Mucosa of rectum (tissue), 2 donors: ENCODE measurements at regions not wholly inside any gene's neighbourhood (a gene's known extent, or its start where the extent isn't known, plus 50 kb on each side); places are given as distances from the start of the nearest gene placed in this dataset.

Source experiments
- H3K27ac ChIP-seq, 2 donors: one replicate each; pipeline ENCODE4 v1.7.0; 2013; ENCODE audit warnings: inconsistent platforms in 2 of 2, low read depth in 2 of 2, low read length in 2 of 2
- H3K27me3 ChIP-seq, 2 donors: one replicate each; pipeline ENCODE4 v1.7.0; 2013; ENCODE audit warnings: low read length in 2 of 2; ENCODE audit not compliant: control insufficient read depth in 2 of 2, insufficient read depth in 2 of 2
- H3K36me3 ChIP-seq, 2 donors: one replicate each; pipeline ENCODE4 v1.7.0; 2013; ENCODE audit warnings: low read length in 2 of 2; ENCODE audit not compliant: control insufficient read depth in 2 of 2, insufficient read depth in 2 of 2
- H3K4me1 ChIP-seq, 2 donors: one replicate each; pipeline ENCODE4 v1.7.0; 2013; ENCODE audit warnings: low read length in 2 of 2, mild to moderate bottlenecking in 1 of 2; ENCODE audit not compliant: control insufficient read depth in 2 of 2, insufficient read depth in 2 of 2
- H3K4me3 ChIP-seq, 2 donors: one replicate each; pipeline ENCODE4 v1.7.0; 2013; ENCODE audit warnings: low read length in 2 of 2
- H3K9ac ChIP-seq, 2 donors: one replicate each; pipeline ENCODE4 v1.7.0; 2013; ENCODE audit warnings: low read length in 2 of 2, low read depth in 1 of 2, mild to moderate bottlenecking in 1 of 2
- H3K9me3 ChIP-seq, 2 donors: one replicate each; pipeline ENCODE4 v1.7.0; 2013; ENCODE audit warnings: low read length in 2 of 2; ENCODE audit not compliant: control insufficient read depth in 2 of 2
- donor health status: healthy.
- donor health status: Normal muscosa, but diverticular disease.

GRCh38 chr7:67571026-67571545, 574.5 kb downstream of the TYW1 start:
- no peak overlapping the region for H3K27ac ChIP-seq
- no peaks in the 10 kb centered on the region for H3K36me3 ChIP-seq
- H3K4me3 ChIP-seq = no peak overlapping the region
- peaks cover 0 to 3% of the 10 kb centered on the region in 2 donors for H3K9me3 ChIP-seq
- no peak overlapping the region for H3K9ac ChIP-seq
- no peaks in the 10 kb centered on the region for H3K27me3 ChIP-seq
- H3K4me1 ChIP-seq = no peaks in the 10 kb centered on the region

- Histone ChIP-seq H3K4me3 (no peak overlapping the region), H3K27ac (no peak overlapping the region), H3K27me3 (no peaks in the 10 kb centered on the region), H3K9ac (no peak overlapping the region), H3K4me1 (no peaks in the 10 kb centered on the region), H3K9me3 (peaks cover 0 to 3% of the 10 kb centered on the region in 2 donors), H3K36me3 (no peaks in the 10 kb centered on the region)
Observed at GRCh38 chr7:67573639-67574038, 577.0 kb downstream of the TYW1 start.

GRCh38 chr7:67588631-67589030, 592.0 kb downstream of the TYW1 start:
- Histone ChIP-seq H3K4me3 (no peak overlapping the region), H3K27ac (no peak overlapping the region), H3K9me3 (peaks cover 5 to 7% of the 10 kb centered on the region in 2 donors), H3K27me3 (no peaks in the 10 kb centered on the region), H3K4me1 (no peaks in the 10 kb centered on the region), H3K36me3 (no peaks in the 10 kb centered on the region), H3K9ac (no peak overlapping the region)

GRCh38 chr7:67589183-67589582, 592.5 kb downstream of the TYW1 start:
- Histone ChIP-seq H3K27me3 (no peaks in the 10 kb centered on the region), H3K27ac (no peak overlapping the region), H3K9ac (no peak overlapping the region), H3K36me3 (no peaks in the 10 kb centered on the region), H3K4me3 (no peak overlapping the region), H3K4me1 (no peaks in the 10 kb centered on the region), H3K9me3 (peaks cover 5 to 7% of the 10 kb centered on the region in 2 donors)

GRCh38 chr7:67590649-67591048, 594.0 kb downstream of the TYW1 start:
- Histone ChIP-seq H3K4me3 (no peak overlapping the region), H3K4me1 (no peaks in the 10 kb centered on the region), H3K9me3 (peaks cover 5 to 7% of the 10 kb centered on the region in 2 donors)

DNA sequence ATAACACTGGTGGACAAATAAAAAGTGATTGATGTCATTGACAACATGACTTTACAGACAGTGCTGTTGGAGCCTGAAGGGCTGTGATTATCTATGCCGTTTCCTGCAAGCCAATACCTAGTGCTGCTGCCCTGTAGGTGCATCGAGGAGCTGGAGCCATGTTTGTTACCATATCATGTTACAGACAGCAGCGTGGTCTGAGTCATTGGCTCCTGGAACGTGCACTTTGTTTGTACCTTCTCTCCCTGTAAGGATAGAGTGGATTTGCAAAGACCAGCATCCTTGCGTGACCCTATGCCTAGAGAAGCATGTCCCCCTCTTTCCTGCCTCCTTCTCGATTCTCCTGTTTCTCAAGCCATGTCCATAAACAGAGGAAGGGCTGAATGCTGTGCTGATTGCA, 597.2 kb downstream of the TYW1 start:
- no peak overlapping the region for H3K9ac ChIP-seq
- H3K4me1 ChIP-seq = no peaks in the 10 kb centered on the region
- H3K36me3 ChIP-seq = no peaks in the 10 kb centered on the region
- peaks cover 0 to 3% of the 10 kb centered on the region in 2 donors for H3K9me3 ChIP-seq
- no peak overlapping the region for H3K27ac ChIP-seq
- no peak overlapping the region for H3K4me3 ChIP-seq
- H3K27me3 ChIP-seq = no peaks in the 10 kb centered on the region

More at GRCh38 chr7:67590649-67591048, 594.0 kb downstream of the TYW1 start:
- Histone ChIP-seq H3K27ac (no peak overlapping the region), H3K27me3 (no peaks in the 10 kb centered on the region), H3K36me3 (no peaks in the 10 kb centered on the region), H3K9ac (no peak overlapping the region)

DNA sequence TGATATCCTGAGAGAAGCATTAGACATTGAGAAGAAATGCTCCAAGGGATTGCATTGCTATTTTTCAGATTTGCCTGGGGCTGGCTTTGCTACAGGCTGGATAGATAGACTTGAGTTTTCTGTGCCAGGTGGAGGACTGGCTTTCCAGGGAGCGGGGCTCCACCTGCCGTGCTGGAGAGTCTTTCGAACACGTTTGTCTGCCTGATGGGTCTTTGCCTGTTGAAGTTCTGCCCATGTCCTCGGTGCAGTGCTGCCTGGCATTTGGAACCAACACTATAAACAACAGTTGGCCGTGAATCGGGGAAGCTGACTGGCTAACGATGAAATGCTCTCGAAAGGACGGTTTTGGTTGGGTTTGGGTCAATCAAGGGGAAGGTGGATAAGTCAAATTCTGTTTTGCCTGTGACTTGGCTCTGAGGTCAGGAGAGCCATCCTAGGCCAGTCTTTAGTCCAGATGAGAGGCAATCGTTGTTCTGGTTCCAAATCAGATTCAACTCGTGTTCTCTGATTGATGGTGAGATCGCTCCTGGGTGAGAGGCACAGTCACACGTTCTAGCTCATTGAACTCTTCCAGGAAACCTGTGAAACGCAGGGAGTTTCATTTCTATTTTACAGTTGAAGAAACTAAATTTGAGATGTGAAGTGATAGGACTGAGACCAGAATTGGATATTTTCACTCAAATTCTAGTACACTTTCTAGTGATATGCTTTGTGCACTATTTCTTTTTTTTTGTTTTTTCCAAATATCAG, 599.0 kb downstream of the TYW1 start:
- no peak overlapping the region for H3K27ac ChIP-seq
- no peaks in the 10 kb centered on the region for H3K27me3 ChIP-seq
- no peaks in the 10 kb centered on the region for H3K4me1 ChIP-seq
- no peaks in the 10 kb centered on the region for H3K9me3 ChIP-seq
- H3K36me3 ChIP-seq = no peaks in the 10 kb centered on the region
- H3K4me3 ChIP-seq = no peak overlapping the region
- H3K9ac ChIP-seq = no peak overlapping the region

DNA sequence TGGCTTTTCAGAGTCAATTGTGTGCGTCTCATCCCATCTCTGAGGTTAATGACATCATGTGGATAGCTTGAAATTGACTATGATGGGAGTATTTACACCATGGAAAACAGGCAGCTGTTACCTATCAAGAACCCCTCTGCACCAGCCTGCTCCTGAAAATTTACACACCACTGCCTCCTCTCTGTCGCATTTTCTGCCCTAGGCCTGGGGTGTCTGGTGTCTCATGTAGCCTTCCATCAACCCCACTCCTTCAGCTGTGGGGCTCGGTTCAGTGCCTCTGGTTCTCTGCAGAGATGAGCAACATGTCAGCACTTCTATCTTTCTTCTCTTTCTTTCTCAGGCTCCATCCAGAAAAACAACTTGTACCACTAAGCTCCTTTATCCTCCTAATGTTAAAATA, 600.5 kb downstream of the TYW1 start:
- H3K36me3 ChIP-seq = no peaks in the 10 kb centered on the region
- H3K4me3 ChIP-seq = no peak overlapping the region
- H3K9me3 ChIP-seq = no peaks in the 10 kb centered on the region
- H3K27me3 ChIP-seq = no peaks in the 10 kb centered on the region
- H3K4me1 ChIP-seq = no peaks in the 10 kb centered on the region
- H3K9ac ChIP-seq = no peak overlapping the region
- H3K27ac ChIP-seq = no peak overlapping the region

- H3K9me3 ChIP-seq = no peaks in the 10 kb centered on the region
- H3K9ac ChIP-seq = no peak overlapping the region
- H3K4me1 ChIP-seq = no peaks in the 10 kb centered on the region
- no peaks in the 10 kb centered on the region for H3K27me3 ChIP-seq
- no peaks in the 10 kb centered on the region for H3K36me3 ChIP-seq
- H3K4me3 ChIP-seq = no peak overlapping the region
- H3K27ac ChIP-seq = no peak overlapping the region
Observed at GRCh38 chr7:67598469-67598868, 601.8 kb downstream of the TYW1 start.

DNA sequence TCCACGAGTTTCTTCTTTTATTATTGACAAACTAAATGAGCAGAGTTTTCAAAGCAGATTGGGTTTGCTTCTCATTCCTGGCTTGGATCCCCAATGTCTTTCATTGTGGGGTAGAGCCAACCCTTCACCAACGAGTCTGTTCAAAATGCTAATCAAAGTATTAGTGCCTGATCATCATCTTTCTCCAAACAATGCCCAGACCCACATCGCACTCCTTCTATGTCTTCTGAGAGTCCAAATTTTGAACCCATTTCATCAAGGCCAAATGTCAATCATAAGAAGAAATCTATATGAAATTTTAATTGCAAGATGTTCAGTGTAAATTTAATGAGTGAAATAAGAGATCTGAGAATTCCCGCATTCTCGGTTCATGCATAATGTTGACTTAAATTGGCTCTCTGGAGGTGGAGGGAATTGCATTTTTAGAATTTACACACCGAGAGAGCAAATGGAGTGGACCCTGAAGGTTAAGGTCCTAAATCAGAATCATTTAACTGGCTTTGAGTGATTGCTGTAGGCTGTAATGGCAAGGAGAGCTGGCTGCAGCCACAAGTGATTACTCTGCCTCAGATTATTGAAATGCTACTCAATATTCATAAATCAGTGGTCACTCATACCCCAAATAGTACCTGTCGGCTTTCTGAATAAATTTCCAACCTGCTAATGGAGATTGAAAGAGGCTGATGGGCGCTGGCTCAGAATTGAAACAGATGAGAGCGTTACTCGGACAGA, 602.9 kb downstream of the TYW1 start:
- Histone ChIP-seq H3K9me3 (no peaks in the 10 kb centered on the region), H3K27me3 (no peaks in the 10 kb centered on the region), H3K27ac (no peak overlapping the region), H3K36me3 (no peaks in the 10 kb centered on the region), H3K9ac (no peak overlapping the region), H3K4me3 (no peak overlapping the region), H3K4me1 (no peaks in the 10 kb centered on the region)
